KOPT-K1 (cell line): ENCODE measurements at regions not wholly inside any gene's neighbourhood (a gene's known extent, or its start where the extent isn't known, plus 50 kb on each side); places are given as distances from the start of the nearest gene placed in this dataset.
"Not testable (repeated sequence)": the region's sequence is repeated elsewhere in the genome, so short reads cannot be mapped to it uniquely, and the experiment has no call there.

ENCODE experiments used
- H3K27ac ChIP-seq: fragments of 200-600 bp; sonication (generic); 2 replicates; pipeline ENCODE4 v1.5.1; 2016; ENCODE audit warnings: antibody characterized with exemption, mild to moderate bottlenecking, low read depth, low read length; ENCODE audit not compliant: poor library complexity, severe bottlenecking
- H3K36me3 ChIP-seq: fragments of 200-600 bp; sonication (generic); 2 replicates; pipeline ENCODE4 v1.5.1; 2017; ENCODE audit warnings: antibody characterized with exemption, mild to moderate bottlenecking, low read length, moderate library complexity; ENCODE audit not compliant: insufficient read depth
- H3K9me3 ChIP-seq: fragments of 200-600 bp; sonication (generic); 2 replicates; pipeline ENCODE4 v1.5.1; 2017; ENCODE audit warnings: antibody characterized with exemption, low read length, mild to moderate bottlenecking; ENCODE audit not compliant: insufficient read depth, poor library complexity, severe bottlenecking

GRCh38 chr6:27007020-27007419 lies 240.5 kb upstream of the PRSS16 start:
- Histone ChIP-seq H3K9me3 (no peaks in the 10 kb centered on the region), H3K27ac (no peak overlapping the region), H3K36me3 (no peaks in the 10 kb centered on the region)

- H3K36me3 ChIP-seq, H3K9me3 ChIP-seq, H3K27ac ChIP-seq: not testable (repeated sequence)
These were observed 238.9 kb upstream of the PRSS16 start for GRCh38 chr6:27008613-27009012.

GRCh38 chr6:27014053-27014452 lies 233.4 kb upstream of the PRSS16 start:
- peaks cover 17% of the 10 kb centered on the region for H3K9me3 ChIP-seq
- H3K27ac ChIP-seq: not testable (repeated sequence)

GRCh38 chr6:27016689-27017088 lies 230.8 kb upstream of the PRSS16 start:
- no peaks in the 10 kb centered on the region for H3K36me3 ChIP-seq
- no peak overlapping the region for H3K27ac ChIP-seq
- peaks cover 27% of the 10 kb centered on the region for H3K9me3 ChIP-seq

More at GRCh38 chr6:27014053-27014452, 233.4 kb upstream of the PRSS16 start:
- H3K36me3 ChIP-seq: not testable (repeated sequence)

- peaks cover 27% of the 10 kb centered on the region for H3K9me3 ChIP-seq
- H3K36me3 ChIP-seq, H3K27ac ChIP-seq: not testable (repeated sequence)
These were observed 229.1 kb upstream of the PRSS16 start for GRCh38 chr6:27018401-27018800.

- Histone ChIP-seq H3K36me3 (no peaks in the 10 kb centered on the region), H3K27ac (no peak overlapping the region), H3K9me3 (peaks cover 27% of the 10 kb centered on the region)
These were observed 227.6 kb upstream of the PRSS16 start for GRCh38 chr6:27019651-27020552.

- H3K27ac ChIP-seq: no peak overlapping the region
- peaks cover 27% of the 10 kb centered on the region for H3K9me3 ChIP-seq
- H3K36me3 ChIP-seq: no peaks in the 10 kb centered on the region
These were observed 227.0 kb upstream of the PRSS16 start for GRCh38 chr6:27020553-27020880.

- no peaks in the 10 kb centered on the region for H3K36me3 ChIP-seq
- H3K9me3 ChIP-seq: peaks cover 10% of the 10 kb centered on the region
These were observed 223.8 kb upstream of the PRSS16 start for GRCh38 chr6:27023664-27024063.

GRCh38 chr6:27025351-27025750 lies 222.2 kb upstream of the PRSS16 start:
- no peaks in the 10 kb centered on the region for H3K36me3 ChIP-seq
- H3K27ac ChIP-seq: no peak overlapping the region
- H3K9me3 ChIP-seq: peaks cover 2% of the 10 kb centered on the region

More at GRCh38 chr6:27023664-27024063, 223.8 kb upstream of the PRSS16 start:
- no peak overlapping the region for H3K27ac ChIP-seq

- Histone ChIP-seq H3K36me3 (no peaks in the 10 kb centered on the region), H3K9me3 (no peaks in the 10 kb centered on the region)
These were observed 221.1 kb upstream of the PRSS16 start for GRCh38 chr6:27026361-27026760.

GRCh38 chr6:27031302-27031701 lies 216.2 kb upstream of the PRSS16 start:
- H3K9me3 ChIP-seq: no peaks in the 10 kb centered on the region
- H3K36me3 ChIP-seq: no peaks in the 10 kb centered on the region
- no peak overlapping the region for H3K27ac ChIP-seq

More at GRCh38 chr6:27026361-27026760, 221.1 kb upstream of the PRSS16 start:
- H3K27ac ChIP-seq: no peak overlapping the region

GRCh38 chr6:27038498-27038897 lies 209.0 kb upstream of the PRSS16 start:
- Histone ChIP-seq H3K9me3 (no peaks in the 10 kb centered on the region), H3K27ac (no peak overlapping the region), H3K36me3 (no peaks in the 10 kb centered on the region)

- Histone ChIP-seq H3K9me3 (peaks cover 1% of the 10 kb centered on the region), H3K36me3 (no peaks in the 10 kb centered on the region), H3K27ac (no peak overlapping the region)
These were observed 207.1 kb upstream of the PRSS16 start for GRCh38 chr6:27040244-27041042.

GRCh38 chr6:27043244-27043643 lies 204.3 kb upstream of the PRSS16 start:
- Histone ChIP-seq H3K36me3 (no peaks in the 10 kb centered on the region), H3K27ac (no peak overlapping the region), H3K9me3 (peaks cover 9% of the 10 kb centered on the region)

- H3K9me3 ChIP-seq, H3K36me3 ChIP-seq, H3K27ac ChIP-seq: not testable (repeated sequence)
These were observed 202.4 kb upstream of the PRSS16 start for GRCh38 chr6:27045131-27045530.
